ENCODE measurements at regions not wholly inside any gene's neighbourhood (a gene's known extent, or its start where the extent isn't known, plus 50 kb on each side); places are given as distances from the start of the nearest gene placed in this dataset.
A peak's percentile ranks its signal among the peaks of the same experiment; 100 is the strongest.
"Not testable (repeated sequence)": the region's sequence is repeated elsewhere in the genome, so short reads cannot be mapped to it uniquely, and the experiment has no call there.

DNA sequence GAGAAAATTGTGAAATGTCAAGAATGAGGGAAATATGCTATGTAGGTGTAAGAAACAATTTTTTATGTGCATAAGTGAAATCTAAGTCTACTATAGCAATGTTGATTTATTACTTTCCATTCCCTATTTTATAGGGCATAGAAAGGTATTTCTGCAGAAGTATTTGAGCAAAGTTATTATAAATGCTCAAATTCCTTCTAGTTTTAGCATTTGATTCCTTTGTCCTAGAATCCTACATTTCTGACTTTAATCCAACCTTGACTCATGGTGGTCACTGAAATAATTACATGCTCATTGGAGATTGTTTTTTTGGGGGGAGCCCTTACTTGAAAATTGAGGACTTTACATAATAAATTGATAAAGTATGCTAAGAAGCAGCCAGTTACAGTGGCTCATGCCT lies 716.6 kb upstream of the LUZP2 start:
- no peak overlapping the region for H2AK5ac ChIP-seq (ENCODE audit: low read depth, low read length)
- H3K9me3 ChIP-seq (replicated peaks in 1 of 2; ENCODE audit: control insufficient read depth in 2 of 2, insufficient read depth in 1 of 2, low read depth in 1 of 2, low read length in 2 of 2), result no peaks in the 10 kb centered on the region
- no peak overlapping the region for H3K14ac ChIP-seq (ENCODE audit: low read length)
- H3K9ac ChIP-seq (ENCODE audit: low read depth, low read length, poor library complexity), result no peak overlapping the region
- H2BK15ac ChIP-seq (ENCODE audit: low read length), result no peak overlapping the region
- no peak overlapping the region for H3K4me2 ChIP-seq (ENCODE audit: insufficient read depth, low read length, poor library complexity, severe bottlenecking)
- no peaks in the 10 kb centered on the region for H3K27me3 ChIP-seq (ENCODE audit: control insufficient read depth in 3 of 3, insufficient read depth in 3 of 3, low read depth in 1 of 3, low read length in 3 of 3)
- no peak overlapping the region for H2BK12ac ChIP-seq (ENCODE audit: low read length)
- no peak overlapping the region for H3K27ac ChIP-seq (replicated peaks; ENCODE audit: low read length)
- H3K4ac ChIP-seq (ENCODE audit: low read length), result no peak overlapping the region
- H3K36me3 ChIP-seq (replicated peaks in 1 of 2; ENCODE audit: control insufficient read depth in 2 of 2, insufficient read depth in 2 of 2, low read length in 2 of 2), result no peaks in the 10 kb centered on the region
- no peak overlapping the region for H2BK120ac ChIP-seq (ENCODE audit: low read depth, low read length)
- H3K18ac ChIP-seq (ENCODE audit: low read length), result no peak overlapping the region
- H3K23ac ChIP-seq (ENCODE audit: low read depth, low read length, poor library complexity), result no peak overlapping the region
- H3K4me1 ChIP-seq (ENCODE audit: control insufficient read depth in 2 of 2, insufficient read depth in 1 of 2, low read depth in 1 of 2, low read length in 2 of 2), result peaks cover 0 to 8% of the 10 kb centered on the region in 2 donors
- H4K8ac ChIP-seq (ENCODE audit: low read depth, low read length), result no peak overlapping the region
- H4K91ac ChIP-seq (ENCODE audit: low read depth, low read length, poor library complexity), result no peak overlapping the region
- H2BK5ac ChIP-seq (ENCODE audit: low read length), result no peak overlapping the region
- H3K4me3 ChIP-seq (ENCODE audit: low read length in 2 of 2), result no peak overlapping the region
- DNase-seq (ENCODE audit: low spot score), result no peak
- H3K79me1 ChIP-seq (ENCODE audit: low read depth, low read length), result no peaks in the 10 kb centered on the region
- no peak overlapping the region for H2AFZ ChIP-seq (ENCODE audit: low read length)

GRCh38 chr11:23781803-23782560 lies 714.9 kb upstream of the LUZP2 start:
- no peak overlapping the region for H3K9ac ChIP-seq (ENCODE audit: low read depth, low read length, poor library complexity)
- H3K23ac ChIP-seq (ENCODE audit: low read depth, low read length, poor library complexity), result no peak overlapping the region
- no peak overlapping the region for H2AK5ac ChIP-seq (ENCODE audit: low read depth, low read length)
- no peak overlapping the region for H3K14ac ChIP-seq (ENCODE audit: low read length)
- H4K8ac ChIP-seq (ENCODE audit: low read depth, low read length), result no peak overlapping the region
- no peaks in the 10 kb centered on the region for H3K36me3 ChIP-seq (replicated peaks in 1 of 2; ENCODE audit: control insufficient read depth in 2 of 2, insufficient read depth in 2 of 2, low read length in 2 of 2)
- H2AFZ ChIP-seq (ENCODE audit: low read length), result no peak overlapping the region
- H3K27ac ChIP-seq (replicated peaks; ENCODE audit: low read length), result no peak overlapping the region
- no peak overlapping the region for H4K91ac ChIP-seq (ENCODE audit: low read depth, low read length, poor library complexity)
- H3K9me3 ChIP-seq (replicated peaks in 1 of 2; ENCODE audit: control insufficient read depth in 2 of 2, insufficient read depth in 1 of 2, low read depth in 1 of 2, low read length in 2 of 2), result no peaks in the 10 kb centered on the region
- peaks cover 0 to 8% of the 10 kb centered on the region in 2 donors for H3K4me1 ChIP-seq (ENCODE audit: control insufficient read depth in 2 of 2, insufficient read depth in 1 of 2, low read depth in 1 of 2, low read length in 2 of 2)
- WGBS, 2 donors (ENCODE audit: extremely low coverage in 2 of 2, insufficient read length in 2 of 2, insufficient replicate concordance in 1 of 2), result no CpG with 5 or more reads among the region's 4 CpGs
- H2BK120ac ChIP-seq (ENCODE audit: low read depth, low read length), result no peak overlapping the region
- H3K79me1 ChIP-seq (ENCODE audit: low read depth, low read length), result no peaks in the 10 kb centered on the region
- H3K4me3 ChIP-seq (ENCODE audit: low read length in 2 of 2), result no peak overlapping the region
- H3K18ac ChIP-seq (ENCODE audit: low read length), result no peak overlapping the region
- no peak overlapping the region for H2BK5ac ChIP-seq (ENCODE audit: low read length)
- no peaks in the 10 kb centered on the region for H3K27me3 ChIP-seq (ENCODE audit: control insufficient read depth in 3 of 3, insufficient read depth in 3 of 3, low read depth in 1 of 3, low read length in 3 of 3)
- H2BK12ac ChIP-seq (ENCODE audit: low read length), result no peak overlapping the region
- H3K4ac ChIP-seq (ENCODE audit: low read length), result no peak overlapping the region
- no peak overlapping the region for H3K4me2 ChIP-seq (ENCODE audit: insufficient read depth, low read length, poor library complexity, severe bottlenecking)
- H2BK15ac ChIP-seq (ENCODE audit: low read length), result no peak overlapping the region
- no peak for DNase-seq (ENCODE audit: low spot score)

GRCh38 chr11:23786974-23787373 lies 709.9 kb upstream of the LUZP2 start:
- H3K18ac ChIP-seq (ENCODE audit: low read length); H3K27me3 ChIP-seq (ENCODE audit: control insufficient read depth in 3 of 3, insufficient read depth in 3 of 3, low read depth in 1 of 3, low read length in 3 of 3); H3K36me3 ChIP-seq (replicated peaks in 1 of 2; ENCODE audit: control insufficient read depth in 2 of 2, insufficient read depth in 2 of 2, low read length in 2 of 2); H3K14ac ChIP-seq (ENCODE audit: low read length); H3K79me1 ChIP-seq (ENCODE audit: low read depth, low read length); H3K4me2 ChIP-seq (ENCODE audit: insufficient read depth, low read length, poor library complexity, severe bottlenecking); H3K9me3 ChIP-seq (replicated peaks in 1 of 2; ENCODE audit: control insufficient read depth in 2 of 2, insufficient read depth in 1 of 2, low read depth in 1 of 2, low read length in 2 of 2); H4K91ac ChIP-seq (ENCODE audit: low read depth, low read length, poor library complexity); H2BK120ac ChIP-seq (ENCODE audit: low read depth, low read length); H2BK15ac ChIP-seq (ENCODE audit: low read length); H2BK5ac ChIP-seq (ENCODE audit: low read length); H3K4me1 ChIP-seq (ENCODE audit: control insufficient read depth in 2 of 2, insufficient read depth in 1 of 2, low read depth in 1 of 2, low read length in 2 of 2); H3K4ac ChIP-seq (ENCODE audit: low read length); H2AK5ac ChIP-seq (ENCODE audit: low read depth, low read length); H2AFZ ChIP-seq (ENCODE audit: low read length); H3K9ac ChIP-seq (ENCODE audit: low read depth, low read length, poor library complexity); H3K27ac ChIP-seq (replicated peaks; ENCODE audit: low read length); H3K4me3 ChIP-seq (ENCODE audit: low read length in 2 of 2); H2BK12ac ChIP-seq (ENCODE audit: low read length); DNase-seq (ENCODE audit: low spot score); H3K23ac ChIP-seq (ENCODE audit: low read depth, low read length, poor library complexity); H4K8ac ChIP-seq (ENCODE audit: low read depth, low read length): not testable (repeated sequence)
- no CpG with 5 or more reads among the region's 1 CpG for WGBS, 2 donors (ENCODE audit: extremely low coverage in 2 of 2, insufficient read length in 2 of 2, insufficient replicate concordance in 1 of 2)

GRCh38 chr11:23789200-23789853 lies 707.5 kb upstream of the LUZP2 start:
- H3K4me3 ChIP-seq (ENCODE audit: low read length in 2 of 2), result no peak overlapping the region
- H4K8ac ChIP-seq (ENCODE audit: low read depth, low read length), result no peak overlapping the region
- H3K9me3 ChIP-seq (replicated peaks in 1 of 2; ENCODE audit: control insufficient read depth in 2 of 2, insufficient read depth in 1 of 2, low read depth in 1 of 2, low read length in 2 of 2), result no peaks in the 10 kb centered on the region
- peak overlapping the region; percentile 30 for H2AFZ ChIP-seq (ENCODE audit: low read length)
- H3K27ac ChIP-seq (replicated peaks; ENCODE audit: low read length), result no peak overlapping the region
- no peaks in the 10 kb centered on the region for H3K27me3 ChIP-seq (ENCODE audit: control insufficient read depth in 3 of 3, insufficient read depth in 3 of 3, low read depth in 1 of 3, low read length in 3 of 3)
- no peak overlapping the region for H3K18ac ChIP-seq (ENCODE audit: low read length)
- H3K79me1 ChIP-seq (ENCODE audit: low read depth, low read length), result no peaks in the 10 kb centered on the region
- no peak overlapping the region for H4K91ac ChIP-seq (ENCODE audit: low read depth, low read length, poor library complexity)
- no peak overlapping the region for H3K4ac ChIP-seq (ENCODE audit: low read length)
- H3K23ac ChIP-seq (ENCODE audit: low read depth, low read length, poor library complexity), result no peak overlapping the region
- H3K9ac ChIP-seq (ENCODE audit: low read depth, low read length, poor library complexity), result no peak overlapping the region
- H3K14ac ChIP-seq (ENCODE audit: low read length), result no peak overlapping the region
- H2BK5ac ChIP-seq (ENCODE audit: low read length), result no peak overlapping the region
- H2BK15ac ChIP-seq (ENCODE audit: low read length), result no peak overlapping the region
- no peaks in the 10 kb centered on the region for H3K36me3 ChIP-seq (replicated peaks in 1 of 2; ENCODE audit: control insufficient read depth in 2 of 2, insufficient read depth in 2 of 2, low read length in 2 of 2)
- no peak overlapping the region for H2BK12ac ChIP-seq (ENCODE audit: low read length)
- WGBS, 2 donors (ENCODE audit: extremely low coverage in 2 of 2, insufficient read length in 2 of 2, insufficient replicate concordance in 1 of 2), result no CpG with 5 or more reads among the region's 5 CpGs
- no peak overlapping the region for H2BK120ac ChIP-seq (ENCODE audit: low read depth, low read length)
- peaks cover 0 to 5% of the 10 kb centered on the region in 2 donors for H3K4me1 ChIP-seq (ENCODE audit: control insufficient read depth in 2 of 2, insufficient read depth in 1 of 2, low read depth in 1 of 2, low read length in 2 of 2)
- H3K4me2 ChIP-seq (ENCODE audit: insufficient read depth, low read length, poor library complexity, severe bottlenecking), result no peak overlapping the region
- no peak overlapping the region for H2AK5ac ChIP-seq (ENCODE audit: low read depth, low read length)
- no peak for DNase-seq (ENCODE audit: low spot score)
